GM23248 (cell line): ENCODE measurements at regions not wholly inside any gene's neighbourhood (a gene's known extent, or its start where the extent isn't known, plus 50 kb on each side); places are given as distances from the start of the nearest gene placed in this dataset.
"Not testable (repeated sequence)": the region's sequence is repeated elsewhere in the genome, so short reads cannot be mapped to it uniquely, and the experiment has no call there.

Experiments
- DNase-seq: peaks from one replicate; pipeline ENCODE4 v3.0.0-alpha.2; 2015
- H2AFZ ChIP-seq: fragments of 200-600 bp; sonication (generic); 2 replicates; pipeline ENCODE4 v1.6.1; 2016; ENCODE audit warnings: antibody characterized with exemption
- H3F3A ChIP-seq: fragments of 200-600 bp; sonication (generic); 2 replicates; pipeline ENCODE4 v1.6.1; 2016; ENCODE audit warnings: mild to moderate bottlenecking, antibody characterized with exemption, mixed run types; ENCODE audit not compliant: insufficient read depth
- H3K27ac ChIP-seq: fragments of 200-600 bp; sonication (generic); 2 replicates; pipeline ENCODE4 v1.5.1; 2016; ENCODE audit warnings: mild to moderate bottlenecking
- H3K27me3 ChIP-seq: fragments of 200-600 bp; sonication (generic); replicated peaks from 2 replicates; pipeline ENCODE4 v1.6.1; 2016; ENCODE audit warnings: mild to moderate bottlenecking; ENCODE audit not compliant: insufficient read depth
- H3K36me3 ChIP-seq: fragments of 200-600 bp; sonication (generic); 2 replicates; pipeline ENCODE4 v1.6.1; 2016; ENCODE audit warnings: low read depth, mild to moderate bottlenecking
- H3K4me1 ChIP-seq: fragments of 200-600 bp; sonication (generic); 2 replicates; pipeline ENCODE4 v1.6.1; 2016; ENCODE audit warnings: mild to moderate bottlenecking; ENCODE audit not compliant: insufficient read depth
- H3K4me2 ChIP-seq: fragments of 200-600 bp; sonication (generic); one replicate; pipeline ENCODE4 v1.6.1; 2016; ENCODE audit warnings: mild to moderate bottlenecking; ENCODE audit not compliant: unreplicated experiment
- H3K4me3 ChIP-seq: fragments of 200-600 bp; sonication (generic); 2 replicates; pipeline ENCODE4 v1.5.1; 2016; ENCODE audit warnings: mild to moderate bottlenecking
- H3K79me2 ChIP-seq: fragments of 200-600 bp; sonication (generic); 2 replicates; pipeline ENCODE4 v1.6.1; 2016; ENCODE audit warnings: mild to moderate bottlenecking; ENCODE audit not compliant: insufficient read depth
- H3K9ac ChIP-seq: fragments of 200-600 bp; sonication (generic); 2 replicates; pipeline ENCODE4 v1.6.1; 2016; ENCODE audit warnings: mild to moderate bottlenecking
- H3K9me2 ChIP-seq: fragments of 200-600 bp; sonication (generic); 2 replicates; pipeline ENCODE4 v1.6.1; 2016; ENCODE audit warnings: mixed run types, mild to moderate bottlenecking, moderate library complexity; ENCODE audit not compliant: insufficient read depth
- H3K9me3 ChIP-seq: fragments of 200-600 bp; sonication (generic); one replicate; pipeline ENCODE4 v1.6.1; 2017; ENCODE audit warnings: low read depth
- H4K20me1 ChIP-seq: fragments of 200-600 bp; sonication (generic); 2 replicates; pipeline ENCODE4 v1.6.0; 2016; ENCODE audit not compliant: insufficient read depth
- EZH2 ChIP-seq: fragments of 200-600 bp; sonication (generic); IDR thresholded peaks from 2 replicates; pipeline ENCODE4 v1.6.1; 2018; ENCODE audit warnings: antibody characterized with exemption, mild to moderate bottlenecking; ENCODE audit not compliant: insufficient read depth, poor library complexity, severe bottlenecking
- EZH2phosphoT487 ChIP-seq: fragments of 200-600 bp; sonication (generic); IDR thresholded peaks from 2 replicates; pipeline ENCODE4 v1.6.1; 2018; ENCODE audit warnings: antibody characterized with exemption, moderate library complexity, mild to moderate bottlenecking, low read depth; ENCODE audit not compliant: insufficient read depth
- WGBS, 2 experiments: methylation state at CpG; one replicate each; pipeline ENCODE4 v1.1.6; 2015 to 2017; ENCODE audit warnings: low lambda C conversion rate in 2 of 2, low coverage in 1 of 2; ENCODE audit errors: missing lambda C conversion rate in 2 of 2; 5-methylcytosine and 5-hydroxymethylcytosine counted together
- in situ Hi-C: fragments of 300-500 bp; cut with MboI; formaldehyde crosslinking; loops from 2 replicates; pipeline ENCODE4 v1.15.0; 2020

GRCh38 chr12:131298526-131299369 is 345.0 kb downstream of the ADGRD1 start:
- H3K27me3 ChIP-seq, DNase-seq, H3K9me3 ChIP-seq, H3K9me2 ChIP-seq, H3K79me2 ChIP-seq, in situ Hi-C loops, H3K4me1 ChIP-seq, H4K20me1 ChIP-seq, H3K9ac ChIP-seq, H3K4me3 ChIP-seq, H3K36me3 ChIP-seq, H3F3A ChIP-seq, H3K4me2 ChIP-seq, H2AFZ ChIP-seq, H3K27ac ChIP-seq: not testable (repeated sequence)
- no CpG with 5 or more reads among the region's 83 CpGs for WGBS, 2 experiments

- H3K9ac ChIP-seq, H3K4me2 ChIP-seq, H3F3A ChIP-seq, in situ Hi-C loops, H3K4me3 ChIP-seq, H2AFZ ChIP-seq, H3K36me3 ChIP-seq, DNase-seq, H3K27me3 ChIP-seq, H3K79me2 ChIP-seq, H3K9me2 ChIP-seq, H3K27ac ChIP-seq, H4K20me1 ChIP-seq, H3K9me3 ChIP-seq, H3K4me1 ChIP-seq: not testable (repeated sequence)
- WGBS, 2 experiments, result no CpG with 5 or more reads among the region's 27 CpGs
Observed at GRCh38 chr12:131299370-131299701, 345.6 kb downstream of the ADGRD1 start.

GRCh38 chr12:131303576-131303975 is 349.9 kb downstream of the ADGRD1 start:
- H3K36me3 ChIP-seq, DNase-seq, H3K9ac ChIP-seq, H3K27ac ChIP-seq, H3K4me2 ChIP-seq, H4K20me1 ChIP-seq, H3K9me2 ChIP-seq, H3K79me2 ChIP-seq, H3K4me3 ChIP-seq, H3K4me1 ChIP-seq, H3F3A ChIP-seq, in situ Hi-C loops, H3K27me3 ChIP-seq, H2AFZ ChIP-seq, H3K9me3 ChIP-seq: not testable (repeated sequence)
- 31 to 56% methylated on average over 1 to 2 of the region's 5 CpGs for WGBS, 2 experiments

GRCh38 chr12:131304642-131305041 is 350.9 kb downstream of the ADGRD1 start:
- H2AFZ ChIP-seq, H3F3A ChIP-seq, H4K20me1 ChIP-seq, H3K27me3 ChIP-seq, H3K4me2 ChIP-seq, H3K79me2 ChIP-seq, H3K9me2 ChIP-seq, H3K9ac ChIP-seq, H3K27ac ChIP-seq, H3K9me3 ChIP-seq, H3K4me3 ChIP-seq, in situ Hi-C loops, H3K36me3 ChIP-seq, H3K4me1 ChIP-seq, DNase-seq: not testable (repeated sequence)
- WGBS, 2 experiments, result no CpG with 5 or more reads among the region's 6 CpGs

GRCh38 chr12:131309700-131310099 is 356.0 kb downstream of the ADGRD1 start:
- Histone ChIP-seq H3K9ac (no peak overlapping the region), H3K4me1 (no peaks in the 10 kb centered on the region), H3F3A (no peaks in the 10 kb centered on the region), H3K9me3 (no peaks in the 10 kb centered on the region), H3K4me3 (no peak overlapping the region), H4K20me1 (no peaks in the 10 kb centered on the region), H3K27me3 (no peaks in the 10 kb centered on the region), H3K4me2 (no peak overlapping the region), H2AFZ (no peak overlapping the region), H3K27ac (no peak overlapping the region), H3K9me2 (no peaks in the 10 kb centered on the region), H3K36me3 (no peaks in the 10 kb centered on the region), H3K79me2 (no peaks in the 10 kb centered on the region)
- no peak for TF ChIP-seq EZH2phosphoT487
- TF ChIP-seq EZH2, result no peak
- WGBS, 2 experiments, result 37 to 41% methylated on average over 5 of the region's 5 CpGs
- no peak for DNase-seq
- in situ Hi-C loops, result no loop called here

- H3K36me3 ChIP-seq, DNase-seq, H3K9ac ChIP-seq, H3F3A ChIP-seq, H3K4me2 ChIP-seq, H3K9me3 ChIP-seq, H3K4me3 ChIP-seq, H3K27me3 ChIP-seq, H4K20me1 ChIP-seq, H3K9me2 ChIP-seq, H3K4me1 ChIP-seq, H3K79me2 ChIP-seq, H2AFZ ChIP-seq, in situ Hi-C loops, H3K27ac ChIP-seq: not testable (repeated sequence)
- WGBS, 2 experiments, result 54 to 58% methylated on average over 20 to 22 of the region's 22 CpGs
Observed at GRCh38 chr12:131310227-131310969, 356.7 kb downstream of the ADGRD1 start.

GRCh38 chr12:131311279-131311722 is 357.6 kb downstream of the ADGRD1 start:
- H3K4me1 ChIP-seq, H3K9me2 ChIP-seq, H3K4me2 ChIP-seq, H3K36me3 ChIP-seq, in situ Hi-C loops, H3K79me2 ChIP-seq, H3K9me3 ChIP-seq, H3K27me3 ChIP-seq, DNase-seq, H3F3A ChIP-seq, H3K27ac ChIP-seq, H3K4me3 ChIP-seq, H4K20me1 ChIP-seq, H2AFZ ChIP-seq, H3K9ac ChIP-seq: not testable (repeated sequence)
- 26 to 30% methylated on average over 10 to 11 of the region's 12 CpGs for WGBS, 2 experiments
